ENCODE measurements at regions not wholly inside any gene's neighbourhood (a gene's known extent, or its start where the extent isn't known, plus 50 kb on each side); places are given as distances from the start of the nearest gene placed in this dataset.

DNA sequence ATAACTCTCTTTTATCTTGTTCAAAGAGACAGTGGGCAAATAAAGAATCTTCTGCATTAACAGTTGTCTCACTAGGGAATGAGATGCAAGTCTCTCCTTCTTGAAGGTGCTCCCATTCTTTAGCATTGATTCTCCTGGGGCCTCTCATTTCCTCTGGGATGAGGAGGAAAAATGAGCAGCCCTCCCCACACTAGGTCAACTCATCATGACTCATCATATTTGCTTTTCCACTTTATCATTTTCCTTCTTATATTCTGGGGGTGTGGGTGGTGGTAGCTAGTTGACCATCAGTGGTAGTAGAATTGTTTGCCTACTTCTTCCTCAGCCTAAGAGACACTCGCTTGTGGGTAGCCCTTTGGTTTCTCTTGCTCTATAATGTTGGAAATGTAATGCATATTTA is 182.0 kb upstream of the C1orf87 start:
- TF ChIP-seq GABPA (IDR thresholded peaks at IDR 0.05; ENCODE audit: low read depth) (no peak), POLR2AphosphoS5 (IDR thresholded peaks at IDR 0.05; ENCODE audit: low read depth) (no peak), REST (IDR thresholded peaks at IDR 0.05; ENCODE audit: insufficient replicate concordance, low read depth) (no peak), SPI1 (IDR thresholded peaks at IDR 0.05; ENCODE audit: borderline replicate concordance, low read depth) (no peak)
- TF ChIP-seq, protein P1, sequence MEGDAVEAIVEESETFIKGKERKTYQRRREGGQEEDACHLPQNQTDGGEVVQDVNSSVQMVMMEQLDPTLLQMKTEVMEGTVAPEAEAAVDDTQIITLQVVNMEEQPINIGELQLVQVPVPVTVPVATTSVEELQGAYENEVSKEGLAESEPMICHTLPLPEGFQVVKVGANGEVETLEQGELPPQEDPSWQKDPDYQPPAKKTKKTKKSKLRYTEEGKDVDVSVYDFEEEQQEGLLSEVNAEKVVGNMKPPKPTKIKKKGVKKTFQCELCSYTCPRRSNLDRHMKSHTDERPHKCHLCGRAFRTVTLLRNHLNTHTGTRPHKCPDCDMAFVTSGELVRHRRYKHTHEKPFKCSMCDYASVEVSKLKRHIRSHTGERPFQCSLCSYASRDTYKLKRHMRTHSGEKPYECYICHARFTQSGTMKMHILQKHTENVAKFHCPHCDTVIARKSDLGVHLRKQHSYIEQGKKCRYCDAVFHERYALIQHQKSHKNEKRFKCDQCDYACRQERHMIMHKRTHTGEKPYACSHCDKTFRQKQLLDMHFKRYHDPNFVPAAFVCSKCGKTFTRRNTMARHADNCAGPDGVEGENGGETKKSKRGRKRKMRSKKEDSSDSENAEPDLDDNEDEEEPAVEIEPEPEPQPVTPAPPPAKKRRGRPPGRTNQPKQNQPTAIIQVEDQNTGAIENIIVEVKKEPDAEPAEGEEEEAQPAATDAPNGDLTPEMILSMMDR (IDR thresholded peaks at IDR 0.05; ENCODE audit: insufficient read depth, low read length): no peak

All from HL-60 (cell line).